AG08396 (cell line): ENCODE measurements at regions not wholly inside any gene's neighbourhood (a gene's known extent, or its start where the extent isn't known, plus 50 kb on each side); places are given as distances from the start of the nearest gene placed in this dataset.

Source experiments
- DNase-seq: peaks from one replicate; pipeline ENCODE4 v3.0.0; 2012; ENCODE audit warnings: low spot score, mixed read lengths

DNA sequence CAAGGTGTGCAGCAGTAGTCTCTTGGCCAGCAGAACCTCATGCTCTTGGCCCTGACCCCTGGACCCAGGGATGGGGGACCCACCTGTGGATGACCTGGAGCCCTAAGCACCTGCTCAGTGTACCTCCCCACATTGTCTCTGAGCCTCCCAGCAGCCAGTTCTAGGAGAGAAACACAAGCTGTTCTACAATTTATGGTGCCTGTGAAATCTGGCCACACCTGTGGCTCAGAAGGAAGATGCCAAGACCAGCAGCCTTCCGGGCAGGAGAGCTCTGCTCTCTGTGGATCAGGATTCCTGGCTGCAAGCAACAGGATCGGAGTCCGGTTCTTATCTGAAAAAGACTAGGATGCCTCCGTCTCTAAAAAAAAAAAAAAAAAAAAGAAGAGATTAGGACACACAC is 103.6 kb upstream of the ANO1 start:
- no peak for DNase-seq

DNA sequence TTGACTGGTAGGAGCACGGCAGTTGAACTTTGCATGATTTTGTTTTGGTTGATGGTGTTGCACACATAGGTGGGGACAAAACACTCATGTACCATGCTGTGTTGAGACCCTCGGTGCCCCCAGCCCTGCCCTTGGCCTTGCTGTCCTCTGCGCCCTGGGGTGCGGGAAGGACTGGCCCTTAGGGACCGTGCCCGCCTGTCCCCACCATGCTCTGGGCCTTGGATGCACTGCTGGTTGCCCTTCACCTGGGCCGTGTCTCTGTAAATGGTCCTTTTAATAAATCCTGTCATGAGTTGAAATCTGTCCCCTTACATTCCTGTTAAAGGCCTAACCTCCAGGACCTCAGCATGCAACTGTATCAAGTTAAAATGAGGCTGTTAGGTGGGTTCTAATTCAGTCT is 102.3 kb upstream of the ANO1 start:
- no peak for DNase-seq

DNA sequence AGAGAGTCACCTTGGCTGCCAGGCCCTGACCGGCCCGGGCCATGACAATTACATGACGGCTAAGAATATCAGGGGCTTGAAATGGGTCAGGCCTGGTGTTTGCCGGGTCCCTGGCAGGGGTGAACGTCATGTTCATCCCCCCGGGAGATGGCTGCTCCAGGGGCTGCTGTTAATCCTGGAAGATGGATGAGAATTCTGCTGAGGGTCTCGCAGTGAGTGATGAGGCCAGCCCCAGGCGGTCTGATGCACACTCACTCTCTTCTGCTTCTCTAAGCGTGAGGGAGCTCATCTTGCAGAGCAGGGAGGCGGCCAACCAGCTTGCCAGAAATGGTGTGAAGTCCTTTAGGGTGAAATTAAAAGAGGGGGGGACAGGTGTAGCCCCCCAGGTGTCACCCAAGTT is 101.3 kb upstream of the ANO1 start:
- DNase-seq, result no peak

DNA sequence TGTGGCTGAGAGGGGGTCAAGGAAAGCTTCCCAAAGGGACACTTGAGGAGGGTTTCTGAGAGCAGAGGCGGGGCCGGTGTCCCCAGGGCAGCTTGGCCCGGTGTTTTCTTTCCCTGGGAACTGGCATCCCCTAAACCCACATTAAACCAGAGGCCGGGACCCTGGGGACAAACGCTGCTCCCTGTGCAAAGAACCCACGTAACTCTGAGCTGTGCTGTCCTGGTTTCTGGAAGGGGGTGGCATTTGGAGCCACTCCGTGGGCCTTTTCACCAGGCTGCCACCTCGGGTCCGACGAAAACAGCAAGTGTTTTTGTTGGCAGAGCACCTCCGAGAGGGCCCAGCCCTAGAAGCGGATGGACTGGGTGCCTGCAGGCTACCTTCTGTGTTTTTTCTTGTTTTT is 100.2 kb upstream of the ANO1 start:
- DNase-seq, result no peak

DNA sequence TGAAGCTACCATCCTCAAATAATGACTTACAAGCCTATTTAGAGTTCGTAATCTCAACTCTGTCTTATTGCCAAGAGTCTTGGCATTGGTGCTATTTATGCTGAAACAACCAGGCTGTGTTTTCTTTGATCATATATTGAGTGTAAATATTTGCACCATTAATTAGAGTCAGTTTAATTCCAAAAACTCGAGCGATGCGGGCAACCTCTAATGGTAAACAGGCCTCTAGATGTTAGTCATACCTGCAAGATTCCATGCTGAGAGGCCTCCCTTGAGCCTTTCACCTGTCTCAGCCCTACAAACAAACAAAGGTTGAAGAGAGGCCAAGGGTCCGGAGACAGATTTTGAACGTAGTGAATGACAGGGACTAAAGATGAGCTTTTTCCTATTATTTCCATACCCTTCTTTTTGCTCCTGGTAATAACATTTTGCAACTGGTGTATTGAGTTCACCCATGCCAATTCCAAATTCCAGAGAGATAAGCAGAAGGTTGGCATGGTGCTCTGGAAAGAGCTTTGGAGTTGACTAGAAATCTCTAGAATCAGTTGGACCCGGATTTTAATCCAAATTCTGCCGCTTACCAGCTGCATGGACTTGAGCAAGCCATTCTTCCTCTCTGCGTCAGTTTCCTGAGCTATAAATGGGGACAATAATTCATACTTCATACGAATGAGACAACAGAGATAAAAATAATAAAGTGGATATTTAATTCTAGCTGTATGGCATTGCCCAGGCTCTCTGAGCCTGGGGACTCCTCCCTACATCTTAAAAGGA is 99.1 kb upstream of the ANO1 start:
- no peak for DNase-seq

DNA sequence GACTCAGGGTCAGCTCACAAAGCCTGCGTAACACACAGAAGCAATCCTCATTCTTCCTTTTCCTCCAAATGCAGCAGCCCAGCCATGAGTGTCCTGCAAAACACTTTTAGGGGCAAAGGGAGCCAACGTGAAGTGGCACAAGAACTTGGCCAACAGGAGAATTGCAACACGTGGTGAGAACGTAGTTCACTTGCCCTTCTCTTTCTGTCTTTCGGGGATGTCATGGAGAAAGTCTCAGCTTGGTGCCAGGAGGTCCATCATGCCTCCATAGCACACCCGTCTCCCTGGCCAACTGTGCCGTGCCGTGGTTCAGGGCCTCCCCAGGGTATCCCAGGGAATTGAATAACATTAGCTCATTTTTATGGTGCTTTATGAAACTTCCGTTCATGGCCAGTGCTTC is 98.5 kb upstream of the ANO1 start:
- DNase-seq, result no peak

DNA sequence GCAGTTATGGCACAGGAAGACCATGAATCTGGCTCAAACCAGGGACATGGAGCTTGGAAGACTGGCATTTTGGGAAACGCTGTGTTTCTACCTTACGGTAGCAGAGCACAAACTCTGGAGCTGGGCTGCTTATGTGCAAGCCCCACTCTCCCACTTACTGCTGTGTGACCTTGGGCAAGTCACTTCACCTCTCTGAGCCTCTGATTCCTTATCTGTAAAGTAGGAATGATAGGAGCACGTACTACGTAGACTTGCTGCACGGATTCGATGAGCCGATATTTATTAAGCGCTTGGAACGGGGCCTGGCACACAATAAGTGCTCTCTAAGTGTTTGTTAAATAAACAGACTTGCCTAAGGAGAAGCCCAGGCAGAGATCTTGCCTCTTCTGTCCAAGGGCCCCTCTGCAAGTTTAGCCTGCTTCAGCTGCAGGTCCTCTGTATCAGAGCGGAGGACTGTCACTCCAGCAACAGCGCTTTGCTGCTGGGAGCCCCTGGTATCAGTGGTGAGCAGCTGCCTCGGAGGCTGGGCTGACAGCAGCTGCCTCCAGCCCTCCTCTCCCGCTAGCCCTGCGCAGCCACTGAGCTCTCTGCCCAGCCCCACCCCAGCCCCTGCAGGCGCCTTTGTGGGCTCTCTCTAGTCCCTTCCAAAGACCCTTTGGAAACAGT is 96.9 kb upstream of the ANO1 start:
- no peak for DNase-seq

DNA sequence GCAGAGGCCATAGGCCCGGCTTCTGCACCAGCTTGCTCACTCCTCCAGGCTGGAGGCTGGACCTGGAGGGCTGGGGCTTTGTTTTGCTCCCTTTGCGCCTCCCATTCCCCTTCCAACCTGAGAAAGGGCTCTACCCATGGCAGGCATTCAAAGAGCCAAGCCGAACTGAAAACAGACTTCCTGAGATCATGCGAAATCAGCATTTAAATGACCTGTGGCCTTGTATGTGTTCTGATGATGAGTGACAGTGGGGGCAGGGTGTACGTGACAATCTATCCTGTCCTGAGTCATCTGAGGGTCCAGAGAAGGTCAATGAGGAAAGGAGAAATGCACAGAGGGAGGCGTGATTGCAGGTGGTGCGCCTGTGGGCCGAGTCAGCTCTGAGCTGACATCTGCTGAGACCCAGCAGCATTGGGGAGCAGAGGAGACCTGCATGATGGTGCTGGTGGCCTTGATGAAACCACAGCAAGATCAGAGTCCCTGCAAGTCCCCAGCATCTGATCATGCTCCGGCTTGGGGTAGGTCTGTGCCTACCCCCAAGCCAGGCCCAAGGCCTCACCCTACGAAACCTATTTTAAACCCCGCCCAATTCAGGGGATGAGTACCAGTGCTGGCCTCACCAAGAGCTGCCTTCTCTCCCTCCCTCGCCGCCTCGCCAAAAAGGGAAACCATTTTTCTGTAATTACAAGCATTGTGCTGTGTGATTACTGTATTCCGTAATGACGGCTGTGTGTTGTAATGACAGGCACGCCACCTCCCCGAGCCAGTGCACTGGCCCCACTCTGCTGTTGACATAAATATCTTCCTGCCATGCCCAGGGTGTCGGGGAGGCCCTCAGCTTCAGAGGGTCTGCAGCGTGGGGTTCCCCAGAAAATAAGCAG is 95.2 kb upstream of the ANO1 start:
- DNase-seq, result no peak

DNA sequence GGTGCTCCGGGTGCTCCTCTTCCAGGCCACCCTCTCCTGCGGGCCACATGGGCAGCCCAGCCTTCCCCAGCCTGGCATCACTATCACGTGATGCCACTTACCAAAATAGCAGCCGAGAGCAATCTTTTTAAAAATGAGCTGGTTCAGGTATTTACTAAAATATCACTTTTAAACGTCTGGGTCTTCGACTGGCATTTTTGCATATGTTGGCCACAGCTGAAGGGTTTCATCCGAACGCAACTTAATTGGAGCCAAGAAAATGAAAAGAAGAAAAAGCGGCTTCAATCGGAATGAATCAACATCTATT is 94.6 kb upstream of the ANO1 start:
- DNase-seq, result no peak

DNA sequence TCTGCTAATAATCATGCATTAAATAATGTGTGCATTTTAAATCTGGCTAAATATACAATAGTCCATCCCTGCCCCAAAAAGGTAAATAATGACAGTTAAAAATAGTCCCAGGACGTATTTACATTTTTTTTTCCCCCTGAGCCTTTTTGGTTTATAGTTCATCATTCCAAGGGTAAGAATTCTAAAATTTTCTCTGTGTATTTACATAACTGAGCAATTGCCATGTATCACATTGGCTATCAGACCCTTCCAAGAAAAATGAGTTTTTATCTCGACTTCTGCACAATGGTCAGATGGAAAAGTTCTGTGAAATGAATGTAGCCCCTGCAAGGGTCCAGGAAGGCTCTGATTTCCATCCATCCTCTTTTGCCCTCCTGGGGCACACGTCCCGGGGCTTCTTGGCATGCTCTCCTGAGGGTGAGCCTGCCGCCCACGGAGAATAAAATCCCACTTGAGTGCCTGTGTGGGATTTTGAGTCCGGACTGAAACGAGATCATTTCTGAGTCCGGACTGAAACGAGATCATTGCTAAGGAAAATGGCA is 94.1 kb upstream of the ANO1 start:
- DNase-seq, result no peak

DNA sequence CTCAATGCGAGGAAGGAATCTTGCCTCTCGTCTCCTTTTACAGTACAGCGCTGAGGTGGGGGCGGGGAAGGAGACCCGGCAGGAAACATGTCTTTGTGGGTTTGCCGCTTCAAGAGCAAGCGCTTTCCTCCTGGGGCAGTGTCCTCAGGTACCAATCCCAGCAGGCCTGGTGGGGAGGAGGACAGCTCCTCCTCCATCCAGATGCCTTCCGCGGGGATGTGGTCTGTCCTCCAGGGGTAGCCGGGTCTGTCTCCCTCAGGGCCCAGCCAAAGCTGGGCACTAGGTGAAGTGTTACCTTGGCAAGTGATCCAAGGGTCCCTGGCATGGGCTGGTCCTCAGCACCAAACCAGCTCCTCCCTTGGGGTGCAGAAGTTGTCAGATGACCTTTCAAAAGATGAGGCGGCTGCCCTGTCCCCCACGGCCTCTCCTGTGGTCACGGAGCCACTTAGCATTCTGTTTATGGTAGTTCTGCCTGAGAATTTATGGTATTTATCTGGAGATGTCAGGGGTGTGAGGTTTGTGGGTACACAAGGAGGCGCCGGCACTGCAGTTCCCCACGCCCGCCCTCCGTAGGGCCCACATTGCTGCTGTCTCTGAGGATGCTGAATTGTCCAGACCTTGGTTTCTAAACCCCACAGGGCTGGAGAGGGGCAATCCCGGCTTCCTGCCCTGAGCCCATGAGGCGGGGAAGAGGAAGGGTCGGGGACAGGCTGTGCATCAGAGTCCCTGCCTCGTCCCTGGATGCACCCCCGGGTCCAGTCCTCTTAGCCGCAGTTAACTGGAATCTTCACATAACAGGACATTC is 93.5 kb upstream of the ANO1 start:
- no peak for DNase-seq

DNA sequence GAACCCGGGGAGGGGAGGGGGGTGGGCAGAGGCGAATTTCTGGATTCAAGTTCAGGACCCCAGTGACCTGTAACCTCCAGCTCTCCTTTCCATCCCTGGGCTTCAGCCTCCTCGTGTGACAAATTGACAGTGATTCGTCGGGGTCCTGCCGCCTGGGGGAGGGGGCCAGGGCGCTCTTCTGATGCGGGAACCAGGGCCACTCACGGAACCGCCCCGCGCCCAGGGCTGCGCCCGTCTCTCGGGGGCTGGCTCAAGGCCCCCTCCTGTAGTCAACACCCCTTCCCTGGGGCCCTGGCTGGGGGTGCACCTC is 92.8 kb upstream of the ANO1 start:
- DNase-seq, result no peak

DNA sequence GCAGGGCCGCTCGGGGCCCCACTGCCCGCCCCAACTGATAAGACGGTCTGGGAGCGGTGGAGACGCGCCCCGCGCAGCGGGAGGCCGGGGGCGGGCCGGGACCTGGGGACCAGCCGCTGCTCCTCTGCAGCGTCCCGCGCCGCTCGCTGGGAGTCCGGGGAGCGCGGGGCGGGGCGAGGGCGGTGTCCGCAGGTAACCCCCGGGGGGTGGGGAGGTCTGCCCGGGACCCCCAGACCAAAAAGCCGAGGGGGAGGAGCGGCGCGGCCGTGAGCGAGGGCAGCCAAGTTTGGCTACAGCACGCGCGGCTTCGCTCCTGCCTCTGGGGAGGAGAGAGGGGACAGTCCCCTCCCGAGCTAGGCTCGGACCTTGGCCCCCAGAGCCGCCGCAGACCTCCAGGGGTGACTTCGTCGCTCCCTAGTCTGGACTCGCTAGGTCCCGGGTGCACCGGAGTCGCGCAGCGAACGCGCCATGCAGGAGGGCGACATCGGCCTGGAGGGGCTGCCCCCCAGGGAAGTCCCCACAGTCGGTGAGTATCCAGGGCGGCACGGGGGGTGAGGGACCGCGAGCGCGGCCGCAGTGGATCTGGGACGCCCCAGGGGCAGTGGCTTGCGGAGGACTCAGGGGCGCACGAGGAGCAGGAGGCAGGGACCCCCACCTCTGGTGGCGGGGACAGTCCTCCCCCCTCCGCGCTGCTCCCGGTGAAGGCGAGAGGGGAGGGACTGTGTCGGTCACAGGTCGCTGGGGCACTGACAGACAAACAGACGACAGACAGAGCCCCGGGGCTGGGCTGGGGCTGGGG is 92.3 kb upstream of the ANO1 start:
- peak; percentile 58 for DNase-seq

DNA sequence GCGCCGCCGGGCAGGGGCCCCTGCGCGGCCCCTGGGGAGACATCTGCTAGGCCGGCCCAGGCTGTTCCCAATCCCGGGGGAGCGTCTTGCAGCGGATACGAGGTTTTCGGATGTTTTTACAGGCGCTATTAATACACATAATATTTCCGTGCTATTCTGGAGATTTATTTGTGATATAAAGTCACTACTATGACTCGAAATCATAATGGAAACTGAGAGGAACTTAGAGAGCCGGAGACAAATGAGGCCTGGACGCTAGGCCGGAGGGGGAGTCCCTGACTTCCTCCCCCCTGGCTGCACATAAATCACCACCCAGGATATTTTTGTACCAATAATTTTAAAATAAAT is 91.7 kb upstream of the ANO1 start:
- no peak for DNase-seq

DNA sequence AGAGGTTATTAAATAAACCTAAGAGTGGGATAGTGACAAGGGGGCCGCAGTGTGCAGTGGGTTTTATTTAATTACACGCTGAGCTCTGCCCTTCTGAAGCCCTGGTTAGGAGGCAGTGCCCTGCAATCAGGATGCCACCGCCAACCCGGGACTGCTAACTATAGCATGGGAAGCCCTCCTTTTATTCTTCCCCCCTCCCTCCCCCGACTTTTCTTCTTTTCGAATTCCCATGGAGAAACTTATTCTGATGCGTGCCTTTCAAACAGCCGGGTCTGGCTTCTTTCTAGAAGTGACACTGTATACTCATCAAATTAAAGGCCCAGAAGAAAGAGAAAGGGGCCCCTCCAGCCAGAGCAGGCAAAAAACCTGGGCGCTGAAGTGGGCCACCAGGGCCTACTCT is 91.3 kb upstream of the ANO1 start:
- DNase-seq, result no peak

DNA sequence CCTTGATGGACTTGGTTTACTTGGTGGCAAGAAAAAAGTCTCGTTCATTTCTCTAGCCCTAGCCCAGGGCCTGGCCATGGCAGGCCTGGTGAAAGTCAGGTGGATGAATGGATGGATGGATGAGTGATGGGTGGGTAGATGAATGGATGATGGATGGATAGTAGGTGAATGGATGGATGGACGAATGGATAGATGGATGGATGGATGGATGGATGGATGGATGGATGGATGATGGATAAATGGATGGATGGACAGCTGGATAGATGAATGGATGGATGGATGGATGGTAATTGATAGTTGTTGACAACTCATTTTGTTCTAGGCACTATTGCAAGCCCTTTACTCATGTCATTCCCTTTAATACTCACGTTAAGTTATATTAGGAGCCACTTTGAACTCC is 86.1 kb upstream of the ANO1 start:
- DNase-seq, result no peak

DNA sequence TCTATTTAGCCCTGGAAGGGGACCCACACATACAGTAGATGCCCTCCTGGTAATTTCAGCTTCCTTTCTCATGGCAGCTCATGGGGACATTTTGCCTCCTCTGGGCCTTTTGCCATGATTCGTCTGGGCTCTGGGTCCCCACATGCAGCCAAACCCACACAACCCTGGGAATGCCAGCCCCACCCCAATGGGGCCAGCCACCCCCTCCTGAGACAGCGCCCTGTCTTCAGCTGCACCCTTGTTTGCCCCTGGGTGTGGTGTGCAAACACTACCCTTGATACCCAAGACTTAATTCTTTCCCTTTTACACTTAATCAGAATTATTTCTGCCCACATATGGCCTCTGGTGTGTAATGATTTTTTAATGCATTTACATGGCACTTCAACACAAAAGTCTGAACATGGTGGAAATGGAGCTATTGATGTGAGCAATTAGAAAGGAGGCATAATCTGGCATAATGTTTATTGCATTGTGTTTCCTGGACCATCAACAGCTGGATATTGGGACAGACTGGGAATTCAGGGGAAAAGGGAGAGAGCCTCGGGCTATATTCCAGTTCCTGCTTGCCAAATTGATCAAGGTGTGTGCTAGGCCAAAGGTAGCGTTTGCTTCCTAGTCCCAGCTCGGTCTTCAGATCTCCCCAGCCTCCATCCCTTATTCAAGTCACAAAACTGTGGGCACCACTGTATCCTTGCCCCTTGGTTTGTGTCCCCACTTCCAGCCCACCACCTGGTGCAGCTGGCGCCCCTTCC is 85.0 kb upstream of the ANO1 start:
- no peak for DNase-seq

DNA sequence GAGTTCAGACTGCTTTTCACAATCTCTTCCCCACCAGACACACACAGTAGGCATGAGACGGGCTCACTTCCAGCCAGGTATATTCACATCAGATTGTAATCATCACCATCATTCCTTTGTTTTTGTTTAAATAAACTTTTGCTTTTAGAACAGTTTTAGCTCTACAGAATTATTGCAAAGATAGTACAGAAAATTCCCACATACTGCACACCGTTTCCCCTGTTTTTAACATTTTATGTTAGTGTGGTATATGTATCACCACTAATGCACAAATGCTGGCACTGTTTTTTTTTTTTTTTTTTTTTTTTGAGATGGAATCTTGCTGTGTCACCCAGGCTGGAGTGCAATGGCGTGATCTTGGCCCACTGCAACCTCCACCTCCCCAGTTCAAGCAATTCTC is 83.3 kb upstream of the ANO1 start:
- no peak for DNase-seq

DNA sequence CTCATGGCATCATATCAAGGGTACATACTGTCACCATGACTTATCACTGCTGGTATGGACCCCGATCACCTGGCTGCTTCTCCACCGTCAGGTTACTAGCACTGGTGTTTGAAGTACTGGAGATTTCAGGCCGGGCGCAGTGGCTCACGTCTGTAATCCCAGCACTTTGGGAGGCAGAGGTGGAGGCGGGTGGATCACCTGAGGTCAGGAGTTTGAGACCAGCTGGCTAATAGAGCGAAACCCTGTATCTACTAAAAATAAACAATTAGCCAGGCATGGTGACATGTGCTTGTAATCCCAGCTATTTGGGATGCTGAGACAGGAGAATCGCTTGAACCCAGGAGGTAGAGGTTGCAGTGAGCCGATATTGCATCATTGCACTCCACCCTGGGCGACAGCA is 82.4 kb upstream of the ANO1 start:
- no peak for DNase-seq

DNA sequence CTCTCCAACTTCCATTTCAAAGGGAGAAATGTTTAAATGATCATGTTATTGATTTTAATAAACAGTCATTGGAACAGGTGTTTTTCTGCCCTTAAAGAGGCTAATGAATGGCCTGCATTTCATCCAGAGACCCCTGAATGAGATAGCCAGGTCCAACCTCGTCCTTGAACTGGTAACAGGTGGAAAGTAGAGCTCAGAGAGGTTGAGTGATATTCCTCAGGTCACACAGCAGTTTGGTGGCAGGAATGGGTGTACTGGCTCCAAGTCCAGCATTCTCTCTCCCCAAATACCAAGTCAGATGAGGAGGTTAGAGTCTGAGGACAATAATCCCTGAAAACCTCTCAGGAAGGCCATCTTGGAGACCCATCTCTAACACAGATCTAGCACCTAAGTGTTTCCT is 81.7 kb upstream of the ANO1 start:
- DNase-seq, result no peak

DNA sequence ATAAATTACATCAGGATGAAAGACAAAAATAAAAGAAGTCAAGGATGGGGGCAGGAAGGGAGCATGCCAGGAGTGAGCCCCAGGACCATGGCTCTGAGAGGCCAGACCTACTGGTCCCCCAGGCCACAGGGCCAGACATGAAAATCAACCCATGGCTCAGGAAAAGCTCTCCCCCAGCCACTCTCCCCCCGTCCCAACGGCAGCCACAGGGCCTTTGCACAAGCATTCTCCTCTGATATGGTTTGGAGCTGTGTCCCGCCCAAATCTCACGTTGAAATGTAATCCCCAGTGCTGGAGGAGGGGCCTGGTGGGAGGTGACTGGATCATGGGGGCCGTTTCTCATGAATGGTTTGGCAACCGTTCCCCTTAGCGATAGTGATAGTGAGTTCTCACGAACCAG is 80.8 kb upstream of the ANO1 start:
- DNase-seq, result no peak
